Neuronal stem cell (in vitro differentiated cells): ENCODE measurements at regions not wholly inside any gene's neighbourhood (a gene's known extent, or its start where the extent isn't known, plus 50 kb on each side); places are given as distances from the start of the nearest gene placed in this dataset. TPM values are rescaled to one million over a fixed set of nuclear protein-coding genes. Genes with fewer than 3 reads are reported as not detected.
"Not testable (repeated sequence)": the region's sequence is repeated elsewhere in the genome, so short reads cannot be mapped to it uniquely, and the experiment has no call there.

Experiments used
- DNase-seq: peaks from one replicate; pipeline ENCODE4 v3.0.0-alpha.2; 2013; ENCODE audit warnings: low spot score
- H2AFZ ChIP-seq: one replicate; pipeline ENCODE4 v1.6.1; 2013; ENCODE audit warnings: mild to moderate bottlenecking, low read length, inconsistent platforms
- H2AK5ac ChIP-seq: 2 replicates; pipeline ENCODE4 v1.6.1; 2013; ENCODE audit warnings: low read depth, mild to moderate bottlenecking, inconsistent platforms, low read length, moderate library complexity, mixed read lengths
- H2BK120ac ChIP-seq: 2 replicates; pipeline ENCODE4 v1.6.1; 2013; ENCODE audit warnings: low read depth, mild to moderate bottlenecking, inconsistent platforms, low read length, moderate library complexity, mixed read lengths
- H2BK12ac ChIP-seq: one replicate; pipeline ENCODE4 v1.6.1; 2013; ENCODE audit warnings: low read length, inconsistent platforms
- H2BK15ac ChIP-seq: 2 replicates; pipeline ENCODE4 v1.6.1; 2013; ENCODE audit warnings: mild to moderate bottlenecking, low read length, inconsistent platforms, mixed read lengths
- H2BK5ac ChIP-seq: one replicate; pipeline ENCODE4 v1.6.1; 2013; ENCODE audit warnings: inconsistent platforms, mild to moderate bottlenecking, low read length, moderate library complexity
- H3K14ac ChIP-seq: one replicate; pipeline ENCODE4 v1.6.1; 2013; ENCODE audit warnings: low read length, inconsistent platforms
- H3K18ac ChIP-seq: 2 replicates; pipeline ENCODE4 v1.6.1; 2013; ENCODE audit warnings: low read length, inconsistent platforms
- H3K23ac ChIP-seq: 2 replicates; pipeline ENCODE4 v1.6.1; 2013; ENCODE audit warnings: low read depth, mild to moderate bottlenecking, mixed read lengths, low read length, inconsistent platforms; ENCODE audit not compliant: poor library complexity
- H3K27ac ChIP-seq: replicated peaks from 3 replicates; pipeline ENCODE4 v1.5.1; 2013; ENCODE audit warnings: low read length, inconsistent platforms
- H3K27me3 ChIP-seq, 3 experiments: 2 replicates each; pipeline ENCODE4 v1.6.1; 2013; ENCODE audit warnings: low read length in 3 of 3, mild to moderate bottlenecking in 2 of 3, inconsistent platforms in 1 of 3, low read depth in 1 of 3, mixed read lengths in 1 of 3, moderate library complexity in 1 of 3; ENCODE audit not compliant: control insufficient read depth in 3 of 3, insufficient read depth in 3 of 3
- H3K36me3 ChIP-seq, 2 donors: replicated peaks in 1 of 2; 2 replicates each; pipeline ENCODE4 v1.6.1; 2013; ENCODE audit warnings: low read length in 2 of 2; ENCODE audit not compliant: control insufficient read depth in 2 of 2, insufficient read depth in 2 of 2
- H3K4ac ChIP-seq: 2 replicates; pipeline ENCODE4 v1.6.1; 2013; ENCODE audit warnings: inconsistent platforms, mild to moderate bottlenecking, low read length, moderate library complexity
- H3K4me1 ChIP-seq, 2 donors: 1 replicate in 1 of 2; 2 replicates in 1 of 2; pipeline ENCODE4 v1.6.1; 2013; ENCODE audit warnings: low read length in 2 of 2, low read depth in 1 of 2; ENCODE audit not compliant: control insufficient read depth in 2 of 2, insufficient read depth in 1 of 2
- H3K4me2 ChIP-seq: one replicate; pipeline ENCODE4 v1.6.1; 2013; ENCODE audit warnings: mild to moderate bottlenecking, low read length, inconsistent platforms; ENCODE audit not compliant: insufficient read depth, poor library complexity, severe bottlenecking
- H3K4me3 ChIP-seq, 2 donors: 2 replicates each; pipeline ENCODE4 v1.5.1; 2013; ENCODE audit warnings: low read length in 2 of 2, mild to moderate bottlenecking in 2 of 2, inconsistent platforms in 1 of 2, moderate library complexity in 1 of 2
- H3K79me1 ChIP-seq: one replicate; pipeline ENCODE4 v1.6.1; 2013; ENCODE audit warnings: low read depth, mild to moderate bottlenecking, inconsistent platforms, low read length, moderate library complexity
- H3K9ac ChIP-seq: one replicate; pipeline ENCODE4 v1.6.1; 2013; ENCODE audit warnings: mild to moderate bottlenecking, low read depth, low read length, inconsistent platforms; ENCODE audit not compliant: poor library complexity
- H3K9me3 ChIP-seq, 2 donors: replicated peaks in 1 of 2; 2 replicates each; pipeline versions ENCODE3 to v1.6.1; 2013; ENCODE audit warnings: low read length in 2 of 2, mild to moderate bottlenecking in 2 of 2, inconsistent platforms in 1 of 2, low read depth in 1 of 2, mixed read lengths in 1 of 2, moderate library complexity in 1 of 2; ENCODE audit not compliant: control insufficient read depth in 2 of 2, insufficient read depth in 1 of 2
- H4K8ac ChIP-seq: one replicate; pipeline ENCODE4 v1.6.1; 2013; ENCODE audit warnings: low read depth, mild to moderate bottlenecking, inconsistent platforms, low read length, moderate library complexity
- H4K91ac ChIP-seq: one replicate; pipeline ENCODE4 v1.6.1; 2013; ENCODE audit warnings: low read length, low read depth, mild to moderate bottlenecking, inconsistent platforms; ENCODE audit not compliant: poor library complexity
- WGBS, 2 donors: extraction: QIAGEN DNeasy Blood & Tissue Kit; methylation state at CpG; one replicate each; pipeline ENCODE4 v1.1.7; 2013; ENCODE audit warnings: missing lambda C conversion rate in 2 of 2, mixed read lengths in 1 of 2; ENCODE audit not compliant: insufficient read length in 2 of 2, insufficient replicate concordance in 1 of 2; ENCODE audit errors: extremely low coverage in 2 of 2; 5-methylcytosine and 5-hydroxymethylcytosine counted together
- small RNA-seq: library from polyadenylated mRNA; stranded (forward); fragments of <200 nt; extraction: miRNeasy Mini kit (QIAGEN cat#:217004); gene quantifications from one replicate; pipeline ENCODE3, GENCODE V24; 2013; ENCODE audit not compliant: insufficient read depth

GRCh38 chr6:27194453-27194852, 53.0 kb upstream of the PRSS16 start:
- no CpG with 5 or more reads among the region's 4 CpGs for WGBS, 2 donors
- not testable (repeated sequence) for H3K9me3 ChIP-seq, H2AFZ ChIP-seq

GRCh38 chr6:27195547-27195946, 52.0 kb upstream of the PRSS16 start:
- H3K79me1 ChIP-seq, H3K4ac ChIP-seq, H3K14ac ChIP-seq, H4K91ac ChIP-seq, H3K4me3 ChIP-seq, H3K9ac ChIP-seq, H2AFZ ChIP-seq, H3K27ac ChIP-seq, H3K4me1 ChIP-seq, H3K23ac ChIP-seq, H2BK15ac ChIP-seq, DNase-seq, H3K9me3 ChIP-seq, H3K27me3 ChIP-seq, H2AK5ac ChIP-seq, H2BK12ac ChIP-seq, H2BK5ac ChIP-seq, H3K18ac ChIP-seq, H3K4me2 ChIP-seq, H3K36me3 ChIP-seq, H2BK120ac ChIP-seq, H4K8ac ChIP-seq: not testable (repeated sequence)
- WGBS, 2 donors: no CpG with 5 or more reads among the region's 3 CpGs

More at GRCh38 chr6:27194453-27194852, 53.0 kb upstream of the PRSS16 start:
- H2AK5ac ChIP-seq, H2BK15ac ChIP-seq, H3K14ac ChIP-seq, DNase-seq, H4K91ac ChIP-seq, H3K4ac ChIP-seq, H3K4me3 ChIP-seq, H2BK5ac ChIP-seq, H3K27me3 ChIP-seq, H3K4me1 ChIP-seq, H4K8ac ChIP-seq, H2BK12ac ChIP-seq, H3K23ac ChIP-seq, H3K36me3 ChIP-seq, H3K18ac ChIP-seq, H3K27ac ChIP-seq, H3K4me2 ChIP-seq, H3K9ac ChIP-seq, H3K79me1 ChIP-seq, H2BK120ac ChIP-seq: not testable (repeated sequence)

Small RNAs in the stretch of these regions (small RNA-seq; reads per million reads assigned to genes)
- gene MIR3143: 3.5 reads per million
- gene RNU2-62P: not detected
